Mesenchymal stem cell (in vitro differentiated cells and primary cell): ENCODE measurements at regions not wholly inside any gene's neighbourhood (a gene's known extent, or its start where the extent isn't known, plus 50 kb on each side); places are given as distances from the start of the nearest gene placed in this dataset.
A peak's percentile ranks its signal among the peaks of the same experiment; 100 is the strongest.

Source experiments
- DNase-seq: peaks from one replicate; pipeline ENCODE4 v3.0.0-alpha.2; 2013
- H2AFZ ChIP-seq: one replicate; pipeline ENCODE4 v1.6.1; 2013; ENCODE audit warnings: low read depth, mild to moderate bottlenecking, control low read depth, inconsistent platforms, low read length, moderate library complexity
- H2AK5ac ChIP-seq: 2 replicates; pipeline ENCODE4 v1.6.1; 2013; ENCODE audit warnings: low read length, moderate library complexity, mild to moderate bottlenecking, inconsistent platforms; ENCODE audit not compliant: severe bottlenecking
- H2BK120ac ChIP-seq: one replicate; pipeline ENCODE4 v1.6.1; 2013; ENCODE audit warnings: low read depth, mild to moderate bottlenecking, inconsistent platforms, low read length, moderate library complexity
- H2BK12ac ChIP-seq, 2 experiments: one replicate each; pipeline ENCODE4 v1.6.1; 2013; ENCODE audit warnings: inconsistent platforms in 2 of 2, low read length in 2 of 2, mild to moderate bottlenecking in 2 of 2, moderate library complexity in 2 of 2, control low read depth in 1 of 2
- H2BK15ac ChIP-seq: one replicate; pipeline ENCODE4 v1.6.1; 2013; ENCODE audit warnings: mild to moderate bottlenecking, low read depth, inconsistent platforms; ENCODE audit not compliant: poor library complexity, severe bottlenecking
- H2BK5ac ChIP-seq: 2 replicates; pipeline ENCODE4 v1.6.1; 2013; ENCODE audit warnings: low read depth, mild to moderate bottlenecking, low read length, control low read depth, inconsistent platforms; ENCODE audit not compliant: poor library complexity, severe bottlenecking
- H3K14ac ChIP-seq, 2 experiments: one replicate each; pipeline ENCODE4 v1.6.1; 2013; ENCODE audit warnings: inconsistent platforms in 2 of 2, low read length in 2 of 2, control low read depth in 1 of 2, mild to moderate bottlenecking in 1 of 2, moderate library complexity in 1 of 2
- H3K18ac ChIP-seq, 2 experiments: one replicate each; pipeline ENCODE4 v1.6.1; 2013; ENCODE audit warnings: inconsistent platforms in 2 of 2, low read length in 2 of 2, control low read depth in 1 of 2, low read depth in 1 of 2, mild to moderate bottlenecking in 1 of 2
- H3K23ac ChIP-seq, 2 experiments: one replicate each; pipeline ENCODE4 v1.6.1; 2013; ENCODE audit warnings: inconsistent platforms in 2 of 2, low read length in 2 of 2, mild to moderate bottlenecking in 2 of 2, moderate library complexity in 2 of 2, control low read depth in 1 of 2
- H3K27ac ChIP-seq: 2 replicates; pipeline ENCODE4 v1.5.1; 2013; ENCODE audit warnings: mild to moderate bottlenecking, moderate library complexity, low read length, control low read depth, inconsistent platforms; ENCODE audit not compliant: poor library complexity, severe bottlenecking
- H3K27me3 ChIP-seq, 2 experiments: 2 replicates each; pipeline versions ENCODE4 v1.6.1 to v1.7.0; 2013; ENCODE audit warnings: low read length in 2 of 2, mild to moderate bottlenecking in 2 of 2, moderate library complexity in 2 of 2, control low read depth in 1 of 2, inconsistent platforms in 1 of 2; ENCODE audit not compliant: control insufficient read depth in 1 of 2, insufficient read depth in 1 of 2
- H3K36me3 ChIP-seq, 2 experiments: 2 replicates each; pipeline versions ENCODE4 v1.6.1 to v1.7.0; 2013; ENCODE audit warnings: low read length in 2 of 2, control low read depth in 1 of 2, inconsistent platforms in 1 of 2, low read depth in 1 of 2, mild to moderate bottlenecking in 1 of 2; ENCODE audit not compliant: insufficient read depth in 2 of 2, control insufficient read depth in 1 of 2
- H3K4ac ChIP-seq, 2 experiments: one replicate each; pipeline ENCODE4 v1.6.1; 2013; ENCODE audit warnings: inconsistent platforms in 2 of 2, low read length in 2 of 2, mild to moderate bottlenecking in 2 of 2, moderate library complexity in 2 of 2, control low read depth in 1 of 2, low read depth in 1 of 2
- H3K4me1 ChIP-seq: 2 replicates; pipeline ENCODE4 v1.6.1; 2013; ENCODE audit warnings: low read depth, low read length, control low read depth; ENCODE audit not compliant: control insufficient read depth, insufficient read depth
- H3K4me2 ChIP-seq: 2 replicates; pipeline ENCODE4 v1.6.1; 2013; ENCODE audit warnings: low read length, mild to moderate bottlenecking, inconsistent platforms; ENCODE audit not compliant: poor library complexity, severe bottlenecking
- H3K4me3 ChIP-seq, 2 experiments: 2 replicates each; pipeline versions ENCODE4 v1.5.1 to v1.7.0; 2013; ENCODE audit warnings: low read length in 2 of 2, mild to moderate bottlenecking in 2 of 2, control low read depth in 1 of 2, low read depth in 1 of 2; ENCODE audit not compliant: insufficient read depth in 1 of 2
- H3K79me1 ChIP-seq: replicated peaks from 2 replicates; pipeline ENCODE4 v1.6.1; 2013; ENCODE audit warnings: mild to moderate bottlenecking, control low read depth, low read length, inconsistent platforms; ENCODE audit not compliant: poor library complexity, severe bottlenecking
- H3K9ac ChIP-seq: 2 replicates; pipeline ENCODE4 v1.7.0; 2013; ENCODE audit warnings: mild to moderate bottlenecking, low read length, moderate library complexity
- H3K9me3 ChIP-seq: 2 replicates; pipeline ENCODE4 v1.7.0; 2013; ENCODE audit warnings: mild to moderate bottlenecking, low read length; ENCODE audit not compliant: control insufficient read depth
- H4K8ac ChIP-seq: one replicate; pipeline ENCODE4 v1.6.1; 2013; ENCODE audit warnings: inconsistent platforms, mild to moderate bottlenecking, low read length, moderate library complexity
- H4K91ac ChIP-seq: one replicate; pipeline ENCODE4 v1.6.1; 2013; ENCODE audit warnings: mild to moderate bottlenecking, low read length, inconsistent platforms
- WGBS: methylation state at CpG from one replicate; pipeline ENCODE4 v1.1.7; 2013; ENCODE audit warnings: mixed read lengths; 5-methylcytosine and 5-hydroxymethylcytosine counted together

- peaks cover 8% of the 10 kb centered on the region for H3K4me1 ChIP-seq
- no peaks in the 10 kb centered on the region for H3K79me1 ChIP-seq
- no peak overlapping the region for H2AK5ac ChIP-seq
- H3K4me2 ChIP-seq, result peak overlapping the region; percentile 90
- H2BK12ac ChIP-seq, result peak overlapping the region; percentile 25 to 92
- H2AFZ ChIP-seq, result no peak overlapping the region
- 53% methylated on average over 22 of the region's 22 CpGs for WGBS
- peak overlapping the region; percentile 47 for H4K91ac ChIP-seq
- H3K9ac ChIP-seq, result peak overlapping the region; percentile 75
- peak overlapping the region in 1 of 2 experiments; percentile 50 for H3K4ac ChIP-seq
- H3K27me3 ChIP-seq, result peaks cover 5 to 12% of the 10 kb centered on the region in 2 experiments
- H3K4me3 ChIP-seq, result peak overlapping the region; percentile 36 to 75
- H3K18ac ChIP-seq, result peak overlapping the region in 1 of 2 experiments; percentile 94
- no peak overlapping the region for H2BK15ac ChIP-seq
- H3K36me3 ChIP-seq, result no peaks in the 10 kb centered on the region
- H4K8ac ChIP-seq, result peak overlapping the region; percentile 62
- peak overlapping the region; percentile 44 for H3K27ac ChIP-seq
- peak; percentile 93 for DNase-seq
- H3K9me3 ChIP-seq, result no peaks in the 10 kb centered on the region
- H3K14ac ChIP-seq, result no peak overlapping the region
- no peak overlapping the region for H2BK5ac ChIP-seq
- H2BK120ac ChIP-seq, result no peak overlapping the region
- H3K23ac ChIP-seq, result no peak overlapping the region
Observed at GRCh38 chr22:44550711-44551491, 52.9 kb upstream of the RTL6 start.

GRCh38 chr22:44549701-44550100, 51.7 kb upstream of the RTL6 start:
- no peak overlapping the region for H2BK15ac ChIP-seq
- no peak overlapping the region for H3K4ac ChIP-seq
- no peaks in the 10 kb centered on the region for H3K9me3 ChIP-seq
- H3K36me3 ChIP-seq, result no peaks in the 10 kb centered on the region
- H3K23ac ChIP-seq, result no peak overlapping the region
- no peak overlapping the region for H3K27ac ChIP-seq
- peaks cover 8% of the 10 kb centered on the region for H3K4me1 ChIP-seq
- H2AK5ac ChIP-seq, result no peak overlapping the region
- no peak for DNase-seq
- peak overlapping the region; percentile 45 for H4K8ac ChIP-seq
- H3K18ac ChIP-seq, result no peak overlapping the region
- H3K4me3 ChIP-seq, result no peak overlapping the region
- no peak overlapping the region for H3K9ac ChIP-seq
- H3K14ac ChIP-seq, result no peak overlapping the region
- H4K91ac ChIP-seq, result no peak overlapping the region
- no peak overlapping the region for H2BK5ac ChIP-seq
- H2BK12ac ChIP-seq, result no peak overlapping the region
- H3K27me3 ChIP-seq, result peaks cover 0 to 12% of the 10 kb centered on the region in 2 experiments
- no peak overlapping the region for H3K4me2 ChIP-seq
- no peak overlapping the region for H2AFZ ChIP-seq
- 75% methylated on average over 5 of the region's 6 CpGs for WGBS
- H2BK120ac ChIP-seq, result no peak overlapping the region
- H3K79me1 ChIP-seq, result no peaks in the 10 kb centered on the region

GRCh38 chr22:44548981-44549380, 50.9 kb upstream of the RTL6 start:
- DNase-seq, result no peak
- Histone ChIP-seq H3K23ac (no peak overlapping the region), H2BK12ac (peak overlapping the region in 1 of 2 experiments; percentile 58), H2AK5ac (no peak overlapping the region), H4K91ac (no peak overlapping the region), H4K8ac (no peak overlapping the region), H3K36me3 (no peaks in the 10 kb centered on the region), H2BK5ac (no peak overlapping the region), H3K14ac (no peak overlapping the region), H3K4ac (peak overlapping the region in 1 of 2 experiments; percentile 60), H3K27ac (no peak overlapping the region), H3K79me1 (no peaks in the 10 kb centered on the region), H3K4me1 (peaks cover 10% of the 10 kb centered on the region), H2BK15ac (no peak overlapping the region), H3K18ac (no peak overlapping the region), H2BK120ac (no peak overlapping the region), H2AFZ (no peak overlapping the region), H3K9me3 (no peaks in the 10 kb centered on the region), H3K4me3 (no peak overlapping the region), H3K9ac (no peak overlapping the region), H3K27me3 (peaks cover 0 to 11% of the 10 kb centered on the region in 2 experiments), H3K4me2 (no peak overlapping the region)
- 77% methylated on average over 10 of the region's 10 CpGs for WGBS
